H1 (cell line): ENCODE measurements at regions not wholly inside any gene's neighbourhood (a gene's known extent, or its start where the extent isn't known, plus 50 kb on each side); places are given as distances from the start of the nearest gene placed in this dataset.

Experiments used
- CTCF ChIA-PET: fragments of 300-600 bp; sonication (Branson Sonifier 250); formaldehyde crosslinking; loops from one replicate; lab custom pipeline; 2021; ENCODE audit not compliant: partially characterized antibody; lab: Charles Lee
- POLR2A ChIA-PET: fragments of 300-600 bp; sonication (Branson Sonifier 250); formaldehyde crosslinking; loops from one replicate; lab custom pipeline; 2021; ENCODE audit warnings: inconsistent platforms; ENCODE audit not compliant: partially characterized antibody; lab: Charles Lee
- DNase-seq, 2 experiments: peaks; one replicate each; pipeline versions ENCODE4 v3.0.0 to v3.0.0-alpha.2; 2010 to 2022; ENCODE audit warnings: low spot score in 2 of 2, low read depth in 1 of 2, mixed read lengths in 1 of 2
- FAIRE-seq: peaks from 2 replicates; lab custom pipeline; 2011; peaks lifted over from hg19 to GRCh38; lab: Jason Lieb, UNC
- H2AFZ ChIP-seq: 2 replicates; pipeline ENCODE4 v1.8.1; 2012; ENCODE audit warnings: low read length, inconsistent platforms
- H2AK5ac ChIP-seq: 2 replicates; pipeline ENCODE4 v1.6.1; 2013; ENCODE audit warnings: low read depth, low read length
- H2BK120ac ChIP-seq: replicated peaks from 2 replicates; pipeline ENCODE3; 2013; ENCODE audit warnings: low read depth, low read length, inconsistent platforms
- H2BK12ac ChIP-seq: 2 replicates; pipeline ENCODE4 v1.6.1; 2013; ENCODE audit warnings: low read depth, low read length
- H2BK15ac ChIP-seq: 2 replicates; pipeline ENCODE4 v1.6.1; 2013; ENCODE audit warnings: low read length
- H2BK20ac ChIP-seq: 2 replicates; pipeline ENCODE4 v1.6.1; 2013; ENCODE audit warnings: low read length
- H2BK5ac ChIP-seq: 2 replicates; pipeline ENCODE4 v1.6.1; 2013; ENCODE audit warnings: low read depth, low read length
- H3K14ac ChIP-seq: 2 replicates; pipeline ENCODE4 v1.6.1; 2013; ENCODE audit warnings: inconsistent platforms; ENCODE audit not compliant: insufficient read length
- H3K18ac ChIP-seq: 2 replicates; pipeline ENCODE4 v1.6.1; 2013; ENCODE audit warnings: low read length; ENCODE audit errors: extremely low read depth
- H3K23ac ChIP-seq: 2 replicates; pipeline ENCODE4 v1.6.1; 2013; ENCODE audit warnings: inconsistent platforms; ENCODE audit not compliant: insufficient read length
- H3K23me2 ChIP-seq: 2 replicates; pipeline ENCODE4 v1.6.1; 2013; ENCODE audit warnings: low read depth, low read length
- H3K27ac ChIP-seq: 2 replicates; pipeline ENCODE4 v1.6.1; 2011; ENCODE audit warnings: low read depth, low read length, inconsistent platforms
- H3K27me3 ChIP-seq, 4 experiments: replicated peaks in 1 of 4; 1 replicate in 1 of 4; 2 replicates in 3 of 4; pipeline versions ENCODE4 v1.6.1 to v1.8.1; 2011 to 2013; ENCODE audit warnings: low read length in 3 of 4, mild to moderate bottlenecking in 3 of 4, inconsistent platforms in 2 of 4, mixed read lengths in 2 of 4, moderate library complexity in 1 of 4; ENCODE audit not compliant: control insufficient read depth in 3 of 4, insufficient read depth in 3 of 4; ENCODE audit errors: extremely low read depth in 1 of 4
- H3K36me3 ChIP-seq, 4 experiments: 2 replicates each; pipeline versions ENCODE4 v1.6.1 to v1.8.1; 2011 to 2013; ENCODE audit warnings: mild to moderate bottlenecking in 4 of 4, low read length in 3 of 4, moderate library complexity in 2 of 4, control low read depth in 1 of 4, inconsistent platforms in 1 of 4; ENCODE audit not compliant: insufficient read depth in 4 of 4, control insufficient read depth in 2 of 4
- H3K4ac ChIP-seq: replicated peaks from 2 replicates; pipeline ENCODE3; 2013; ENCODE audit warnings: low read length, low read depth, mixed read lengths, inconsistent platforms; ENCODE audit not compliant: insufficient read length
- H3K4me1 ChIP-seq, 4 experiments: replicated peaks in 1 of 4; 1 replicate in 1 of 4; 2 replicates in 3 of 4; pipeline versions ENCODE4 v1.6.1 to v1.8.1; 2011 to 2013; ENCODE audit warnings: low read length in 3 of 4, inconsistent platforms in 2 of 4, mixed read lengths in 1 of 4; ENCODE audit not compliant: insufficient read depth in 4 of 4, control insufficient read depth in 3 of 4
- H3K4me2 ChIP-seq, 2 experiments: 2 replicates each; pipeline versions ENCODE4 v1.6.1 to v1.8.1; 2011 to 2013; ENCODE audit warnings: low read depth in 2 of 2, low read length in 2 of 2, control low read depth in 1 of 2, inconsistent platforms in 1 of 2, mild to moderate bottlenecking in 1 of 2; ENCODE audit not compliant: insufficient read depth in 1 of 2
- H3K4me3 ChIP-seq, 4 experiments: fragments of 200-600, 300-600 bp in 1 of 4; sonication (generic), shearing (Covaris generic), sonication (Bioruptor Twin) in 1 of 4; 2 replicates each; pipeline versions ENCODE4 v1.5.1 to v1.8.1; 2011 to 2016; ENCODE audit warnings: low read length in 4 of 4, low read depth in 3 of 4, control low read depth in 2 of 4, inconsistent platforms in 2 of 4, mild to moderate bottlenecking in 2 of 4, mixed read lengths in 1 of 4, moderate library complexity in 1 of 4; ENCODE audit not compliant: insufficient read depth in 2 of 4; ENCODE audit errors: extremely low read depth in 1 of 4
- H3K56ac ChIP-seq: replicated peaks from 2 replicates; pipeline ENCODE3; 2013; ENCODE audit warnings: low read depth, mild to moderate bottlenecking, mixed read lengths, low read length, inconsistent platforms; ENCODE audit not compliant: insufficient read length
- H3K79me1 ChIP-seq: 2 replicates; pipeline ENCODE4 v1.6.1; 2013; ENCODE audit warnings: low read depth, low read length, control low read depth
- H3K79me2 ChIP-seq, 2 experiments: 2 replicates each; pipeline versions ENCODE4 v1.6.1 to v1.8.1; 2012 to 2013; ENCODE audit warnings: low read length in 2 of 2, mild to moderate bottlenecking in 2 of 2, inconsistent platforms in 1 of 2; ENCODE audit not compliant: insufficient read depth in 2 of 2, control insufficient read depth in 1 of 2
- H3K9ac ChIP-seq, 4 experiments: replicated peaks in 1 of 4; 1 replicate in 1 of 4; 2 replicates in 3 of 4; pipeline versions ENCODE4 v1.6.1 to v1.8.1; 2011 to 2013; ENCODE audit warnings: low read depth in 3 of 4, low read length in 3 of 4, control low read depth in 2 of 4, mild to moderate bottlenecking in 2 of 4, moderate library complexity in 2 of 4, inconsistent platforms in 1 of 4; ENCODE audit errors: extremely low read depth in 1 of 4
- H3K9me3 ChIP-seq, 2 experiments: 2 replicates each; pipeline versions ENCODE4 v1.6.1 to v1.8.1; 2012 to 2013; ENCODE audit warnings: mild to moderate bottlenecking in 2 of 2, moderate library complexity in 2 of 2, control low read depth in 1 of 2, inconsistent platforms in 1 of 2, low read depth in 1 of 2, low read length in 1 of 2, mixed read lengths in 1 of 2; ENCODE audit not compliant: insufficient read depth in 2 of 2
- H4K20me1 ChIP-seq, 2 experiments: replicated peaks in 1 of 2; 2 replicates each; pipeline versions ENCODE3 to v1.8.1; 2011 to 2013; ENCODE audit warnings: inconsistent platforms in 2 of 2, low read length in 2 of 2, mild to moderate bottlenecking in 1 of 2; ENCODE audit not compliant: insufficient read depth in 2 of 2, control insufficient read depth in 1 of 2
- H4K5ac ChIP-seq: 2 replicates; pipeline ENCODE4 v1.6.1; 2013; ENCODE audit warnings: low read length, low read depth, mixed read lengths, inconsistent platforms; ENCODE audit not compliant: insufficient read length
- H4K8ac ChIP-seq: 2 replicates; pipeline ENCODE4 v1.8.0; 2013; ENCODE audit warnings: mild to moderate bottlenecking, moderate library complexity, low read length, inconsistent platforms; ENCODE audit not compliant: insufficient read depth; ENCODE audit errors: extremely low read depth
- H4K91ac ChIP-seq: replicated peaks from 2 replicates; pipeline ENCODE3; 2013; ENCODE audit warnings: low read length, mixed read lengths, inconsistent platforms; ENCODE audit not compliant: insufficient read length
- ASH2L ChIP-seq: fragments of 200-600, 300-600 bp; sonication (generic); IDR thresholded peaks from one replicate; pipeline ENCODE4 v1.7.1; 2017; ENCODE audit warnings: low read length
- BACH1 ChIP-seq: IDR thresholded peaks from 2 replicates; pipeline ENCODE4 v1.6.1; 2012; ENCODE audit warnings: low read length, improper control_type of control experiment
- CBX8 ChIP-seq: fragments of 300-800, 300-1000 bp; sonication (generic); IDR thresholded peaks from 2 replicates; pipeline ENCODE4 v1.7.1; 2016; ENCODE audit warnings: low read depth, low read length, borderline replicate concordance
- HDAC2 ChIP-seq, 2 experiments: fragments of 300-600 bp in 1 of 2; sonication (generic) in 1 of 2; IDR thresholded peaks; 2 replicates each; pipeline ENCODE4 v1.6.1; 2011 to 2012; ENCODE audit warnings: low read depth in 2 of 2, low read length in 2 of 2, mild to moderate bottlenecking in 2 of 2, moderate library complexity in 2 of 2, borderline replicate concordance in 1 of 2, inconsistent platforms in 1 of 2
- JUN ChIP-seq: IDR thresholded peaks from 2 replicates; pipeline ENCODE4 v1.6.1; 2011; ENCODE audit warnings: low read depth, mild to moderate bottlenecking, improper control_type of control experiment, low read length
- POLR2A ChIP-seq, 2 experiments: IDR thresholded peaks; 1 replicate in 1 of 2; 2 replicates in 1 of 2; pipeline ENCODE4 v1.6.1; 2011; ENCODE audit warnings: low read depth in 2 of 2, low read length in 2 of 2, mild to moderate bottlenecking in 2 of 2; ENCODE audit errors: control extremely low read depth in 1 of 2
- RAD21 ChIP-seq, 2 experiments: IDR thresholded peaks in 1 of 2; conservative IDR thresholded peaks in 1 of 2; 2 replicates each; pipeline ENCODE4 v1.6.1; 2011; ENCODE audit warnings: low read depth in 2 of 2, low read length in 2 of 2, improper control_type of control experiment in 1 of 2, inconsistent platforms in 1 of 2, mild to moderate bottlenecking in 1 of 2, moderate library complexity in 1 of 2
- RXRA ChIP-seq: IDR thresholded peaks from 2 replicates; pipeline ENCODE4 v1.6.1; 2011; ENCODE audit warnings: low read depth, mild to moderate bottlenecking, low read length, moderate library complexity; ENCODE audit not compliant: insufficient read depth
- SIN3A ChIP-seq, 2 experiments: IDR thresholded peaks in 1 of 2; conservative IDR thresholded peaks in 1 of 2; 2 replicates each; pipeline ENCODE4 v1.6.1; 2011 to 2012; ENCODE audit warnings: low read length in 2 of 2, improper control_type of control experiment in 1 of 2, low read depth in 1 of 2, mild to moderate bottlenecking in 1 of 2
- SUZ12 ChIP-seq: fragments of 200-600 bp; sonication (generic); IDR thresholded peaks from 2 replicates; pipeline ENCODE4 v1.6.1; 2012; ENCODE audit warnings: mild to moderate bottlenecking, inconsistent platforms, low read length, moderate library complexity, mixed read lengths
- WGBS, 2 experiments: shearing (Covaris generic) in 1 of 2; methylation state at CpG; one replicate each; pipeline versions ENCODE4 v1.1.6 to v1.1.7; 2013 to 2015; ENCODE audit warnings: low lambda C conversion rate in 2 of 2, mixed read lengths in 2 of 2, inconsistent platforms in 1 of 2, low coverage in 1 of 2, missing lambda C conversion rate in 1 of 2; ENCODE audit not compliant: insufficient replicate concordance in 2 of 2, insufficient coverage in 1 of 2, insufficient read length in 1 of 2; ENCODE audit errors: extremely low coverage in 1 of 2, missing lambda C conversion rate in 1 of 2; 5-methylcytosine and 5-hydroxymethylcytosine counted together
- TF ChIP-seq, protein P1 (sequence below): IDR thresholded peaks from 2 replicates; pipeline ENCODE4 v1.6.1; 2011; ENCODE audit warnings: low read length, improper control_type of control experiment
- TF ChIP-seq, protein P2 (sequence below): IDR thresholded peaks from 2 replicates; pipeline ENCODE4 v1.6.1; 2012; ENCODE audit warnings: low read length, inconsistent platforms

DNA sequence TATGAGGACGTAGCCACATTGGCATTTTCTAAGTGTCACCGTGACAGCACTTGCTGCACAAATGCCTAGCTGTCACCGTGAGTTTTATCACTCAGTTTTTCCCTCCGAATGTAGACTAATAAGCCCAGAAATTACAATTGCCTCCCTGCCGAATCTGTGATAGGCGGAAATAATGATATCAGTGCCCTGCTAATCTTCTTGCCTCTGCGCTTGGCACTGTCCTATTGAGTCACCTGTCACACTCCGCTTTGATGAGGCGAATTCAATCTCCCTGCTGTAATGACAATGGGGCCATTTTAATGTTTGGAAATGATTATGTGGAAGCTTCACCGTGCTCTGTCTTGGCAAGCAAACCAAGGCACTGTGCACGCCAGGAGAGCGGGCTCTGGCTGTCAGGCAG is 112.8 kb downstream of the LINC00237 start:
- ChIA-PET POLR2A (no interaction called here), CTCF (no interaction called here)
- Histone ChIP-seq H3K23ac (no peak overlapping the region), H2AK5ac (no peak overlapping the region), H2BK15ac (no peak overlapping the region), H3K14ac (no peak overlapping the region), H2AFZ (no peak overlapping the region), H3K56ac (no peak overlapping the region), H3K27me3 (no peaks in the 10 kb centered on the region), H2BK12ac (no peak overlapping the region), H2BK120ac (no peak overlapping the region), H2BK5ac (no peak overlapping the region), H3K4me2 (no peak overlapping the region), H4K91ac (no peak overlapping the region), H3K79me1 (no peaks in the 10 kb centered on the region), H3K27ac (no peak overlapping the region), H3K4me1 (no peaks in the 10 kb centered on the region), H3K4me3 (no peak overlapping the region), H3K79me2 (no peaks in the 10 kb centered on the region), H3K9ac (no peak overlapping the region), H3K9me3 (no peaks in the 10 kb centered on the region), H4K20me1 (no peaks in the 10 kb centered on the region), H2BK20ac (no peak overlapping the region), H3K4ac (no peak overlapping the region), H3K36me3 (no peaks in the 10 kb centered on the region), H3K18ac (no peak overlapping the region), H4K5ac (no peak overlapping the region), H4K8ac (no peak overlapping the region), H3K23me2 (no peaks in the 10 kb centered on the region)
- DNase-seq = no peak
- no peak for FAIRE-seq
- 88% methylated on average over 12 of the region's 12 CpGs; no CpG with 5 or more reads in 1 of the 2 experiments for WGBS, 2 experiments
- TF ChIP-seq BACH1 (no peak), RXRA (no peak), JUN (no peak), SIN3A (conservative IDR thresholded peaks at IDR 0.05 in 1 of 2, IDR thresholded peaks at IDR 0.05 in 1 of 2; ENCODE audit: low read depth in 1 of 2, low read length in 2 of 2) (no peak), RAD21 (IDR thresholded peaks at IDR 0.05 in 1 of 2, conservative IDR thresholded peaks at IDR 0.05 in 1 of 2; ENCODE audit: low read depth in 2 of 2, low read length in 2 of 2) (no peak), ASH2L (no peak), HDAC2 (IDR thresholded peaks at IDR 0.05; ENCODE audit: borderline replicate concordance in 1 of 2, low read depth in 2 of 2, low read length in 2 of 2) (no peak), POLR2A (IDR thresholded peaks at IDR 0.05; ENCODE audit: control extremely low read depth in 1 of 2, low read depth in 2 of 2, low read length in 2 of 2) (no peak), CBX8 (no peak), SUZ12 (no peak)
- TF ChIP-seq, protein P1, sequence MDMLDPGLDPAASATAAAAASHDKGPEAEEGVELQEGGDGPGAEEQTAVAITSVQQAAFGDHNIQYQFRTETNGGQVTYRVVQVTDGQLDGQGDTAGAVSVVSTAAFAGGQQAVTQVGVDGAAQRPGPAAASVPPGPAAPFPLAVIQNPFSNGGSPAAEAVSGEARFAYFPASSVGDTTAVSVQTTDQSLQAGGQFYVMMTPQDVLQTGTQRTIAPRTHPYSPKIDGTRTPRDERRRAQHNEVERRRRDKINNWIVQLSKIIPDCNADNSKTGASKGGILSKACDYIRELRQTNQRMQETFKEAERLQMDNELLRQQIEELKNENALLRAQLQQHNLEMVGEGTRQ = no peak
- TF ChIP-seq, protein P2, sequence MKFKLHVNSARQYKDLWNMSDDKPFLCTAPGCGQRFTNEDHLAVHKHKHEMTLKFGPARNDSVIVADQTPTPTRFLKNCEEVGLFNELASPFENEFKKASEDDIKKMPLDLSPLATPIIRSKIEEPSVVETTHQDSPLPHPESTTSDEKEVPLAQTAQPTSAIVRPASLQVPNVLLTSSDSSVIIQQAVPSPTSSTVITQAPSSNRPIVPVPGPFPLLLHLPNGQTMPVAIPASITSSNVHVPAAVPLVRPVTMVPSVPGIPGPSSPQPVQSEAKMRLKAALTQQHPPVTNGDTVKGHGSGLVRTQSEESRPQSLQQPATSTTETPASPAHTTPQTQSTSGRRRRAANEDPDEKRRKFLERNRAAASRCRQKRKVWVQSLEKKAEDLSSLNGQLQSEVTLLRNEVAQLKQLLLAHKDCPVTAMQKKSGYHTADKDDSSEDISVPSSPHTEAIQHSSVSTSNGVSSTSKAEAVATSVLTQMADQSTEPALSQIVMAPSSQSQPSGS = no peak
